Renal cortical epithelial cell (primary cell): ENCODE measurements at regions not wholly inside any gene's neighbourhood (a gene's known extent, or its start where the extent isn't known, plus 50 kb on each side); places are given as distances from the start of the nearest gene placed in this dataset.

Experiments
- DNase-seq: peaks from one replicate; pipeline ENCODE4 v3.0.0-alpha.2; 2011; ENCODE audit warnings: low read depth

GRCh38 chr1:95427525-95427924 lies 193.5 kb downstream of the RWDD3 start:
- no peak for DNase-seq

GRCh38 chr1:95431235-95431634 lies 197.2 kb downstream of the RWDD3 start:
- no peak for DNase-seq

GRCh38 chr1:95435611-95436010 lies 201.6 kb downstream of the RWDD3 start:
- no peak for DNase-seq

- no peak for DNase-seq
These were observed 203.0 kb downstream of the RWDD3 start for GRCh38 chr1:95437011-95437410.

GRCh38 chr1:95437781-95438180 lies 203.8 kb downstream of the RWDD3 start:
- no peak for DNase-seq

GRCh38 chr1:95438218-95438948 lies 204.4 kb downstream of the RWDD3 start:
- no peak for DNase-seq

- no peak for DNase-seq
These were observed 206.5 kb downstream of the RWDD3 start for GRCh38 chr1:95440511-95440910.

GRCh38 chr1:95449516-95449915 lies 215.5 kb downstream of the RWDD3 start:
- no peak for DNase-seq

GRCh38 chr1:95451054-95451453 lies 217.0 kb downstream of the RWDD3 start:
- no peak for DNase-seq

- no peak for DNase-seq
These were observed 217.9 kb downstream of the RWDD3 start for GRCh38 chr1:95451904-95452303.

GRCh38 chr1:95453053-95453452 lies 219.0 kb downstream of the RWDD3 start:
- no peak for DNase-seq

- DNase-seq = no peak
These were observed 233.0 kb downstream of the RWDD3 start for GRCh38 chr1:95467036-95467435.

GRCh38 chr1:95475686-95476457 lies 241.9 kb downstream of the RWDD3 start:
- no peak for DNase-seq

- no peak for DNase-seq
These were observed 262.3 kb downstream of the RWDD3 start for GRCh38 chr1:95496307-95496706.

GRCh38 chr1:95496773-95497172 lies 262.8 kb downstream of the RWDD3 start:
- no peak for DNase-seq

GRCh38 chr1:95497566-95497965 lies 263.6 kb downstream of the RWDD3 start:
- no peak for DNase-seq

- DNase-seq = no peak
These were observed 269.4 kb downstream of the RWDD3 start for GRCh38 chr1:95503278-95504030.

- no peak for DNase-seq
These were observed 270.3 kb downstream of the RWDD3 start for GRCh38 chr1:95504321-95504720.

- DNase-seq = no peak
These were observed 272.9 kb downstream of the RWDD3 start for GRCh38 chr1:95506736-95507414.

GRCh38 chr1:95509989-95510388 lies 276.0 kb downstream of the RWDD3 start:
- no peak for DNase-seq

GRCh38 chr1:95512925-95513324 lies 278.9 kb downstream of the RWDD3 start:
- no peak for DNase-seq

GRCh38 chr1:95517506-95517905 lies 283.5 kb downstream of the RWDD3 start:
- no peak for DNase-seq
